ENCODE measurements at regions not wholly inside any gene's neighbourhood (a gene's known extent, or its start where the extent isn't known, plus 50 kb on each side); places are given as distances from the start of the nearest gene placed in this dataset.

GRCh38 chr10:129328546-129328945 lies 138.5 kb upstream of the MGMT start:
- no peaks in the 10 kb centered on the region for H3K36me3 Mint-ChIP-seq
- peaks cover 16% of the 10 kb centered on the region for H3K27me3 Mint-ChIP-seq
- no peaks in the 10 kb centered on the region for H3K9me3 Mint-ChIP-seq
- no peak overlapping the region for H3K27ac Mint-ChIP-seq
- H3K4me1 Mint-ChIP-seq (ENCODE audit: unreplicated experiment): peaks cover 13% of the 10 kb centered on the region
- no peak for TF ChIP-seq CTCF (conservative IDR thresholded peaks at IDR 0.05)
- no peak overlapping the region for H3K4me3 Mint-ChIP-seq
- DNase-seq (ENCODE audit: extremely low spot score, unreplicated experiment): no peak

GRCh38 chr10:129329385-129330055 lies 137.5 kb upstream of the MGMT start:
- no peak for TF ChIP-seq CTCF (conservative IDR thresholded peaks at IDR 0.05)
- no peak for DNase-seq (ENCODE audit: extremely low spot score, unreplicated experiment)
- peaks cover 18% of the 10 kb centered on the region for H3K4me1 Mint-ChIP-seq (ENCODE audit: unreplicated experiment)
- H3K9me3 Mint-ChIP-seq: no peaks in the 10 kb centered on the region
- no peak overlapping the region for H3K27ac Mint-ChIP-seq
- peaks cover 20% of the 10 kb centered on the region for H3K27me3 Mint-ChIP-seq
- H3K4me3 Mint-ChIP-seq: no peak overlapping the region
- H3K36me3 Mint-ChIP-seq: no peaks in the 10 kb centered on the region

GRCh38 chr10:129330211-129330610 lies 136.8 kb upstream of the MGMT start:
- Mint-ChIP-seq H3K27ac (no peak overlapping the region), H3K27me3 (peaks cover 16% of the 10 kb centered on the region)
- DNase-seq (ENCODE audit: extremely low spot score, unreplicated experiment): no peak

GRCh38 chr10:129331207-129331838 lies 135.7 kb upstream of the MGMT start:
- H3K27me3 Mint-ChIP-seq: peaks cover 11% of the 10 kb centered on the region
- H3K9me3 Mint-ChIP-seq: no peaks in the 10 kb centered on the region
- DNase-seq (ENCODE audit: extremely low spot score, unreplicated experiment): no peak
- H3K4me1 Mint-ChIP-seq (ENCODE audit: unreplicated experiment): peaks cover 18% of the 10 kb centered on the region
- no peak overlapping the region for H3K4me3 Mint-ChIP-seq
- H3K27ac Mint-ChIP-seq: no peak overlapping the region
- no peaks in the 10 kb centered on the region for H3K36me3 Mint-ChIP-seq
- no peak for TF ChIP-seq CTCF (conservative IDR thresholded peaks at IDR 0.05)

More at GRCh38 chr10:129330211-129330610, 136.8 kb upstream of the MGMT start:
- Mint-ChIP-seq H3K4me3 (no peak overlapping the region), H3K4me1 (ENCODE audit: unreplicated experiment) (peaks cover 18% of the 10 kb centered on the region), H3K9me3 (no peaks in the 10 kb centered on the region), H3K36me3 (no peaks in the 10 kb centered on the region)
- TF ChIP-seq CTCF (conservative IDR thresholded peaks at IDR 0.05): no peak

GRCh38 chr10:129331839-129332220 lies 135.2 kb upstream of the MGMT start:
- H3K4me1 Mint-ChIP-seq (ENCODE audit: unreplicated experiment): peaks cover 20% of the 10 kb centered on the region
- H3K9me3 Mint-ChIP-seq: no peaks in the 10 kb centered on the region
- H3K36me3 Mint-ChIP-seq: no peaks in the 10 kb centered on the region
- no peak overlapping the region for H3K4me3 Mint-ChIP-seq
- no peak for DNase-seq (ENCODE audit: extremely low spot score, unreplicated experiment)
- H3K27ac Mint-ChIP-seq: no peak overlapping the region
- TF ChIP-seq CTCF (conservative IDR thresholded peaks at IDR 0.05): no peak
- peaks cover 11% of the 10 kb centered on the region for H3K27me3 Mint-ChIP-seq

Data from type B pancreatic cell (in vitro differentiated cells).